ENCODE measurements at regions not wholly inside any gene's neighbourhood (a gene's known extent, or its start where the extent isn't known, plus 50 kb on each side); places are given as distances from the start of the nearest gene placed in this dataset.

- Histone ChIP-seq H2BK20ac (ENCODE audit: low read length) (no peak overlapping the region), H2BK5ac (ENCODE audit: low read depth, low read length) (no peak overlapping the region), H3K27me3 (replicated peaks in 1 of 4; ENCODE audit: control insufficient read depth in 3 of 4, extremely low read depth in 1 of 4, insufficient read depth in 3 of 4, low read length in 3 of 4) (no peaks in the 10 kb centered on the region), H2AFZ (ENCODE audit: low read length) (no peak overlapping the region), H3K27ac (ENCODE audit: low read depth, low read length) (no peak overlapping the region), H3K9me3 (ENCODE audit: insufficient read depth in 2 of 2, low read depth in 1 of 2, low read length in 1 of 2) (peaks cover 14% of the 10 kb centered on the region in 2 experiments), H3K79me2 (ENCODE audit: control insufficient read depth in 1 of 2, insufficient read depth in 2 of 2, low read length in 2 of 2) (no peaks in the 10 kb centered on the region), H4K5ac (ENCODE audit: insufficient read length, low read depth, low read length) (no peak overlapping the region), H2BK12ac (ENCODE audit: low read depth, low read length) (no peak overlapping the region), H3K4me3 (ENCODE audit: extremely low read depth in 1 of 4, insufficient read depth in 2 of 4, low read depth in 3 of 4, low read length in 4 of 4) (no peak overlapping the region), H3K18ac (ENCODE audit: extremely low read depth, low read length) (no peak overlapping the region), H2AK5ac (ENCODE audit: low read depth, low read length) (no peak overlapping the region), H3K23me2 (ENCODE audit: low read depth, low read length) (0 out of 2 replicates have a peak, but pooled peaks cover 3% of the 10 kb centered on the region), H3K79me1 (ENCODE audit: low read depth, low read length) (no peaks in the 10 kb centered on the region), H3K9ac (replicated peaks in 1 of 4; ENCODE audit: extremely low read depth in 1 of 4, low read depth in 3 of 4, low read length in 3 of 4) (no peak overlapping the region), H3K56ac (replicated peaks; ENCODE audit: insufficient read length, low read depth, low read length) (no peak overlapping the region), H3K14ac (ENCODE audit: insufficient read length) (no peak overlapping the region), H3K4me1 (replicated peaks in 1 of 4; ENCODE audit: control insufficient read depth in 3 of 4, insufficient read depth in 4 of 4, low read length in 3 of 4) (no peaks in the 10 kb centered on the region), H3K4me2 (ENCODE audit: insufficient read depth in 1 of 2, low read depth in 2 of 2, low read length in 2 of 2) (no peak overlapping the region), H3K36me3 (ENCODE audit: control insufficient read depth in 2 of 4, insufficient read depth in 4 of 4, low read length in 3 of 4) (no peaks in the 10 kb centered on the region), H2BK15ac (ENCODE audit: low read length) (no peak overlapping the region), H2BK120ac (replicated peaks; ENCODE audit: low read depth, low read length) (no peak overlapping the region), H4K8ac (ENCODE audit: extremely low read depth, insufficient read depth, low read length) (no peak overlapping the region), H3K4ac (replicated peaks; ENCODE audit: insufficient read length, low read depth, low read length) (no peak overlapping the region), H4K20me1 (replicated peaks in 1 of 2; ENCODE audit: control insufficient read depth in 1 of 2, insufficient read depth in 2 of 2, low read length in 2 of 2) (no peaks in the 10 kb centered on the region), H4K91ac (replicated peaks; ENCODE audit: insufficient read length, low read length) (no peak overlapping the region), H3K23ac (ENCODE audit: insufficient read length) (no peak overlapping the region)
- no peak for DNase-seq (ENCODE audit: low read depth in 1 of 2, low spot score in 2 of 2)
- ChIA-PET POLR2A (ENCODE audit: partially characterized antibody) (interaction anchor here (0.5 kb wide), 1 partner anchor 1162 kb away, joined by 3 read pairs; no protein-coding TSS in a partner anchor), CTCF (ENCODE audit: partially characterized antibody) (no interaction called here)
- FAIRE-seq: no peak
- TF ChIP-seq NANOG (IDR thresholded peaks at IDR 0.05; ENCODE audit: insufficient read depth, low read depth, low read length, poor library complexity, severe bottlenecking) (no peak), CTCF (IDR thresholded peaks at IDR 0.05; ENCODE audit: control extremely low read depth in 1 of 3, insufficient read depth in 1 of 3, low read depth in 1 of 3, low read length in 3 of 3) (no peak), NRF1 (IDR thresholded peaks at IDR 0.05; ENCODE audit: low read depth, low read length) (no peak), CEBPB (IDR thresholded peaks at IDR 0.05; ENCODE audit: low read depth, low read length) (no peak), TAF1 (IDR thresholded peaks at IDR 0.05; ENCODE audit: low read depth, low read length) (no peak), CREB1 (IDR thresholded peaks at IDR 0.05) (no peak), CBX8 (IDR thresholded peaks at IDR 0.05; ENCODE audit: borderline replicate concordance, low read depth, low read length) (no peak), BRCA1 (IDR thresholded peaks at IDR 0.05; ENCODE audit: low read depth, low read length) (no peak), RFX5 (IDR thresholded peaks at IDR 0.05; ENCODE audit: borderline replicate concordance, low read depth, low read length) (no peak), MAX (IDR thresholded peaks at IDR 0.05) (no peak), SRF (IDR thresholded peaks at IDR 0.05; ENCODE audit: low read depth, low read length) (no peak), HDAC2 (IDR thresholded peaks at IDR 0.05; ENCODE audit: borderline replicate concordance in 1 of 2, low read depth in 2 of 2, low read length in 2 of 2) (no peak)
These were observed 662.5 kb downstream of the TYW1 start for GRCh38 chr7:67659091-67659490.

Measured in H1 (cell line).